ENCODE measurements at regions not wholly inside any gene's neighbourhood (a gene's known extent, or its start where the extent isn't known, plus 50 kb on each side); places are given as distances from the start of the nearest gene placed in this dataset.

DNA sequence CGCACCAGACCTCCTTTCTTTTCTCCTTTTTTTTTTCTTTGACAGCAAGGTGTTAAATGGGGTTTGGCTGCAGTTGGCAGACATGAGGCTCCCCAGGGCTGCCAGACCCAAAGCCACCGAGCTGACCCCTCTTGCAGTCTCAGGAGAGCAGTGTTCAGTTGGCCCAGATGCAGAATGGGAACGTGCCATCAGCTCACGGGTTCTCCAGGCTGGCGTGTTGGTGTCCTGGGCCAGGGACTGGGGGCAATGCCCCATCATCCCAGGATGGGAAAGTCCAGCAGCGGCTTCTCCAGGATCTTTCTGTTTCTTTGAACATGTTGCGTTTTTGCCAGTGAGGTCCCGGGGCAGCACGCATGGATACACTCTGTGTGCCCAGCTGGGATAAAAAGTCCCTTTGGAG, 114.6 kb upstream of the KCTD7 start:
- no peak for TF ChIP-seq POLR2A (IDR thresholded peaks at IDR 0.05; ENCODE audit: low read depth, low read length)
- no peak for TF ChIP-seq NFE2L2 (IDR thresholded peaks at IDR 0.05; ENCODE audit: low read depth, low read length)
- TF ChIP-seq CTCF (conservative IDR thresholded peaks at IDR 0.05; ENCODE audit: low read depth, low read length): no peak
- no peak for TF ChIP-seq USF2 (IDR thresholded peaks at IDR 0.05; ENCODE audit: low read depth, low read length)
- no peak for TF ChIP-seq SMC3 (IDR thresholded peaks at IDR 0.05; ENCODE audit: low read depth, low read length)
- TF ChIP-seq MXI1 (IDR thresholded peaks at IDR 0.05; ENCODE audit: borderline replicate concordance, low read depth, low read length): no peak
- TF ChIP-seq RFX5 (IDR thresholded peaks at IDR 0.05; ENCODE audit: low read depth, low read length): no peak
- TF ChIP-seq RAD21 (IDR thresholded peaks at IDR 0.05; ENCODE audit: low read length): no peak
- TF ChIP-seq BHLHE40 (IDR thresholded peaks at IDR 0.05; ENCODE audit: low read depth, low read length): no peak
- TF ChIP-seq CEBPB (IDR thresholded peaks at IDR 0.05; ENCODE audit: low read depth, low read length): no peak
- no peak for TF ChIP-seq RCOR1 (IDR thresholded peaks at IDR 0.05; ENCODE audit: insufficient replicate concordance, low read length)
- no peak for TF ChIP-seq MAFK (IDR thresholded peaks at IDR 0.05; ENCODE audit: low read depth, low read length)
